Parathyroid adenoma (tissue), 2 donors: ENCODE measurements at regions not wholly inside any gene's neighbourhood (a gene's known extent, or its start where the extent isn't known, plus 50 kb on each side); places are given as distances from the start of the nearest gene placed in this dataset.

Experiments
- H2AFZ ChIP-seq: fragments of 300-600 bp; sonication (generic); one replicate; pipeline ENCODE4 v1.7.0; 2017; ENCODE audit warnings: antibody characterized with exemption, mild to moderate bottlenecking
- H3K27ac ChIP-seq: fragments of 300-600 bp; sonication (generic); one replicate; pipeline ENCODE4 v1.7.0; 2017
- H3K27me3 ChIP-seq: fragments of 300-600 bp; sonication (generic); one replicate; pipeline ENCODE4 v1.7.0; 2017; ENCODE audit warnings: low read length; ENCODE audit not compliant: control insufficient read depth, insufficient read depth
- H3K36me3 ChIP-seq: fragments of 300-600 bp; sonication (generic); one replicate; pipeline ENCODE4 v1.7.0; 2017; ENCODE audit warnings: low read length; ENCODE audit not compliant: control insufficient read depth, insufficient read depth
- H3K4me1 ChIP-seq: fragments of 300-600 bp; sonication (generic); one replicate; pipeline ENCODE4 v1.7.0; 2017; ENCODE audit warnings: control low read depth
- H3K4me2 ChIP-seq: fragments of 300-600 bp; sonication (generic); one replicate; pipeline ENCODE4 v1.7.0; 2017; ENCODE audit warnings: low read length
- H3K4me3 ChIP-seq: fragments of 300-600 bp; sonication (generic); one replicate; pipeline ENCODE4 v1.7.0; 2017; ENCODE audit warnings: low read depth, low read length
- H3K79me2 ChIP-seq: fragments of 300-600 bp; sonication (generic); one replicate; pipeline ENCODE4 v1.7.0; 2017; ENCODE audit warnings: control low read depth
- H3K9ac ChIP-seq: fragments of 300-600 bp; sonication (generic); one replicate; pipeline ENCODE4 v1.7.0; 2017; ENCODE audit warnings: mild to moderate bottlenecking
- H3K9me3 ChIP-seq: fragments of 300-600 bp; sonication (generic); one replicate; pipeline ENCODE4 v1.7.0; 2017; ENCODE audit warnings: low read length; ENCODE audit not compliant: control insufficient read depth
- CTCF ChIP-seq: fragments of 300-600 bp; sonication (generic); IDR thresholded peaks from one replicate; pipeline ENCODE4 v1.7.0; 2017; ENCODE audit warnings: antibody characterized with exemption, mild to moderate bottlenecking
- donor health status: primary hyperparathyroidism.

- no peaks in the 10 kb centered on the region for H3K4me1 ChIP-seq
- H3K36me3 ChIP-seq, result no peaks in the 10 kb centered on the region
- H3K4me2 ChIP-seq, result no peak overlapping the region
- no peak overlapping the region for H3K4me3 ChIP-seq
- H3K9me3 ChIP-seq, result no peaks in the 10 kb centered on the region
- H2AFZ ChIP-seq, result no peak overlapping the region
- no peak overlapping the region for H3K9ac ChIP-seq
- H3K27ac ChIP-seq, result no peak overlapping the region
- no peaks in the 10 kb centered on the region for H3K27me3 ChIP-seq
- no peak for TF ChIP-seq CTCF
- H3K79me2 ChIP-seq, result no peaks in the 10 kb centered on the region
These were observed 430.5 kb upstream of the XYLT1 start for GRCh38 chr16:17901309-17901708.

GRCh38 chr16:17899141-17899540, 428.4 kb upstream of the XYLT1 start:
- no peak overlapping the region for H3K9ac ChIP-seq
- no peak overlapping the region for H2AFZ ChIP-seq
- H3K27ac ChIP-seq, result no peak overlapping the region
- no peaks in the 10 kb centered on the region for H3K4me1 ChIP-seq
- H3K27me3 ChIP-seq, result no peaks in the 10 kb centered on the region
- TF ChIP-seq CTCF, result no peak
- H3K9me3 ChIP-seq, result no peaks in the 10 kb centered on the region
- H3K4me3 ChIP-seq, result no peak overlapping the region
- no peaks in the 10 kb centered on the region for H3K79me2 ChIP-seq
- H3K4me2 ChIP-seq, result no peak overlapping the region
- H3K36me3 ChIP-seq, result no peaks in the 10 kb centered on the region

- Histone ChIP-seq H3K4me2 (no peak overlapping the region), H3K79me2 (no peaks in the 10 kb centered on the region), H3K36me3 (no peaks in the 10 kb centered on the region), H3K27ac (no peak overlapping the region), H3K4me1 (no peaks in the 10 kb centered on the region), H3K27me3 (no peaks in the 10 kb centered on the region), H3K9me3 (no peaks in the 10 kb centered on the region), H2AFZ (no peak overlapping the region), H3K9ac (no peak overlapping the region), H3K4me3 (no peak overlapping the region)
- no peak for TF ChIP-seq CTCF
These were observed 417.2 kb upstream of the XYLT1 start for GRCh38 chr16:17887963-17888362.

GRCh38 chr16:17885659-17886207, 415.0 kb upstream of the XYLT1 start:
- no peak overlapping the region for H3K27ac ChIP-seq
- no peak overlapping the region for H2AFZ ChIP-seq
- H3K4me1 ChIP-seq, result no peaks in the 10 kb centered on the region
- no peak overlapping the region for H3K4me2 ChIP-seq
- H3K4me3 ChIP-seq, result no peak overlapping the region
- no peak overlapping the region for H3K9ac ChIP-seq
- H3K79me2 ChIP-seq, result no peaks in the 10 kb centered on the region
- no peaks in the 10 kb centered on the region for H3K27me3 ChIP-seq
- H3K36me3 ChIP-seq, result no peaks in the 10 kb centered on the region
- H3K9me3 ChIP-seq, result no peaks in the 10 kb centered on the region
- no peak for TF ChIP-seq CTCF

- Histone ChIP-seq H3K9ac (no peak overlapping the region), H3K27ac (no peak overlapping the region), H3K4me2 (no peak overlapping the region), H3K79me2 (no peaks in the 10 kb centered on the region), H3K4me3 (no peak overlapping the region), H3K4me1 (no peaks in the 10 kb centered on the region), H3K36me3 (no peaks in the 10 kb centered on the region), H2AFZ (no peak overlapping the region), H3K27me3 (no peaks in the 10 kb centered on the region), H3K9me3 (no peaks in the 10 kb centered on the region)
- no peak for TF ChIP-seq CTCF
These were observed 407.1 kb upstream of the XYLT1 start for GRCh38 chr16:17877821-17878360.
